ENCODE measurements at regions not wholly inside any gene's neighbourhood (a gene's known extent, or its start where the extent isn't known, plus 50 kb on each side); places are given as distances from the start of the nearest gene placed in this dataset.

DNA sequence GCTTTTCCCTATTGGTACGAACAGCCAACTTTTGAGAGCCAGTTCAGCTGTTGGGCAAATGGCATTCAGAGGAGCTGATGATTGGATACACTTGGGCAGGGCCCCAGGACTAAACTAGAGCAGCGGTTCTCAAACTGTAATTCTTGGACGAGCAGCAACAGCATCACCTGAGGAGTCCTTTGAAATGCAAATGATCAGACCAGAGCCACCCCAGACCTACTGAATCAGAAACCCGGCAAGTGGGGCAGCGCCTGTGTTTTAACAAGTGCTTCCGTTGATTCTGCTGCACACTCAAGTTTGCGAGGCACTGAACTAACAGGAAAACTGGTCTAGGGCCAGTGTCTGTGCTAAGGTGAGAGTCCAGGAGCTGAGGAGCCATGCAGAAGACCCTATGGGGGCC, 239.7 kb downstream of the UACA start:
- TF ChIP-seq POLR2A (IDR thresholded peaks at IDR 0.05; ENCODE audit: extremely low read depth, insufficient read length): no peak
- TF ChIP-seq, protein P1, sequence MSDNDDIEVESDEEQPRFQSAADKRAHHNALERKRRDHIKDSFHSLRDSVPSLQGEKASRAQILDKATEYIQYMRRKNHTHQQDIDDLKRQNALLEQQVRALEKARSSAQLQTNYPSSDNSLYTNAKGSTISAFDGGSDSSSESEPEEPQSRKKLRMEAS (IDR thresholded peaks at IDR 0.05; ENCODE audit: low read depth, low read length): no peak
